H9 (cell line): ENCODE measurements at regions not wholly inside any gene's neighbourhood (a gene's known extent, or its start where the extent isn't known, plus 50 kb on each side); places are given as distances from the start of the nearest gene placed in this dataset.

Experiments used
- DNase-seq: peaks from one replicate; pipeline ENCODE4 v3.0.0-alpha.2; 2017
- H2AFZ ChIP-seq: one replicate; pipeline ENCODE4 v1.6.1; 2013; ENCODE audit warnings: mild to moderate bottlenecking, low read length, control low read depth, moderate library complexity
- H2AK5ac ChIP-seq: 2 replicates; pipeline ENCODE4 v1.6.1; 2013; ENCODE audit warnings: low read length, control low read depth, mixed read lengths; ENCODE audit not compliant: insufficient read length
- H2BK120ac ChIP-seq: one replicate; pipeline ENCODE4 v1.6.1; 2013; ENCODE audit warnings: low read depth, mild to moderate bottlenecking, low read length, control low read depth, inconsistent platforms; ENCODE audit not compliant: poor library complexity, severe bottlenecking
- H2BK12ac ChIP-seq: 2 replicates; pipeline ENCODE4 v1.6.1; 2013; ENCODE audit warnings: low read length, control low read depth, mixed read lengths, low read depth; ENCODE audit not compliant: insufficient read length
- H2BK15ac ChIP-seq: 2 replicates; pipeline ENCODE4 v1.6.1; 2013; ENCODE audit warnings: low read depth, low read length, control low read depth
- H2BK20ac ChIP-seq: one replicate; pipeline ENCODE4 v1.6.1; 2013; ENCODE audit warnings: low read depth, mild to moderate bottlenecking, low read length, control low read depth, inconsistent platforms; ENCODE audit not compliant: poor library complexity, severe bottlenecking
- H2BK5ac ChIP-seq: 2 replicates; pipeline ENCODE4 v1.6.1; 2013; ENCODE audit warnings: low read length, control low read depth, mixed read lengths; ENCODE audit not compliant: insufficient read length
- H3K14ac ChIP-seq: 2 replicates; pipeline ENCODE4 v1.6.1; 2013; ENCODE audit warnings: low read length, control low read depth; ENCODE audit not compliant: insufficient read depth
- H3K18ac ChIP-seq: 2 replicates; pipeline ENCODE4 v1.6.1; 2013; ENCODE audit warnings: low read depth, mild to moderate bottlenecking, mixed read lengths, low read length, control low read depth; ENCODE audit not compliant: insufficient read length
- H3K23ac ChIP-seq: 2 replicates; pipeline ENCODE4 v1.6.1; 2013; ENCODE audit warnings: low read length, control low read depth, mixed read lengths, low read depth; ENCODE audit not compliant: insufficient read length
- H3K23me2 ChIP-seq: 2 replicates; pipeline ENCODE4 v1.6.1; 2013; ENCODE audit warnings: low read depth, mild to moderate bottlenecking, mixed read lengths, low read length, control low read depth; ENCODE audit not compliant: insufficient read length, poor library complexity, severe bottlenecking
- H3K27ac ChIP-seq: 2 replicates; pipeline ENCODE4 v1.5.1; 2013; ENCODE audit warnings: low read length, control low read depth, mixed read lengths, low read depth; ENCODE audit not compliant: insufficient read length
- H3K27me3 ChIP-seq: 2 replicates; pipeline ENCODE4 v1.6.1; 2013; ENCODE audit warnings: low read length, control low read depth, inconsistent platforms; ENCODE audit not compliant: insufficient read depth
- H3K4ac ChIP-seq: 2 replicates; pipeline ENCODE4 v1.6.1; 2013; ENCODE audit warnings: low read depth, mild to moderate bottlenecking, control low read depth, inconsistent platforms, low read length, moderate library complexity
- H3K4me1 ChIP-seq: 2 replicates; pipeline ENCODE4 v1.6.1; 2013; ENCODE audit warnings: low read length, control low read depth, inconsistent platforms; ENCODE audit not compliant: insufficient read depth
- H3K4me2 ChIP-seq: 2 replicates; pipeline ENCODE4 v1.6.1; 2013; ENCODE audit warnings: low read length, control low read depth, mixed read lengths; ENCODE audit not compliant: insufficient read length, insufficient read depth
- H3K56ac ChIP-seq: 2 replicates; pipeline ENCODE4 v1.6.1; 2013; ENCODE audit warnings: low read depth, mild to moderate bottlenecking, mixed read lengths, low read length, control low read depth; ENCODE audit not compliant: insufficient read length
- H3K79me1 ChIP-seq: 2 replicates; pipeline ENCODE4 v1.6.1; 2013; ENCODE audit warnings: low read depth, mild to moderate bottlenecking, moderate library complexity, low read length, control low read depth, inconsistent platforms; ENCODE audit not compliant: insufficient read depth, poor library complexity, severe bottlenecking
- H3K79me2 ChIP-seq: 2 replicates; pipeline ENCODE4 v1.6.1; 2013; ENCODE audit warnings: low read length, control low read depth, inconsistent platforms; ENCODE audit not compliant: insufficient read depth
- H3K9ac ChIP-seq: 2 replicates; pipeline ENCODE4 v1.6.1; 2013; ENCODE audit warnings: low read length, control low read depth, mixed read lengths; ENCODE audit not compliant: insufficient read length; ENCODE audit errors: extremely low read depth
- H3K9me3 ChIP-seq: one replicate; pipeline ENCODE4 v1.6.1; 2013; ENCODE audit warnings: low read depth, low read length, inconsistent platforms; ENCODE audit not compliant: control insufficient read depth
- H3T11ph ChIP-seq: one replicate; pipeline ENCODE4 v1.6.1; 2013; ENCODE audit warnings: mild to moderate bottlenecking, low read length, control low read depth, inconsistent platforms
- H4K20me1 ChIP-seq: one replicate; pipeline ENCODE4 v1.6.1; 2013; ENCODE audit not compliant: control insufficient read depth, insufficient read length, insufficient read depth
- H4K5ac ChIP-seq: 2 replicates; pipeline ENCODE4 v1.6.1; 2013; ENCODE audit warnings: low read depth, mild to moderate bottlenecking, mixed read lengths, low read length, control low read depth; ENCODE audit not compliant: insufficient read length
- H4K8ac ChIP-seq: replicated peaks from 2 replicates; pipeline ENCODE4 v1.6.1; 2013; ENCODE audit warnings: low read length, control low read depth, mixed read lengths, low read depth; ENCODE audit not compliant: insufficient read length
- H4K91ac ChIP-seq: 2 replicates; pipeline ENCODE4 v1.6.1; 2013; ENCODE audit warnings: low read depth, mild to moderate bottlenecking, moderate library complexity, mixed read lengths, low read length, control low read depth; ENCODE audit not compliant: insufficient read length
- H3K27ac Mint-ChIP-seq, 3 experiments: 2 replicates in 2 of 3; 3 replicates in 1 of 3; pipeline ENCODE4 v1.8.0; 2020 to 2021; ENCODE audit warnings: mixed read lengths in 3 of 3, mild to moderate bottlenecking in 1 of 3, moderate library complexity in 1 of 3
- H3K27me3 Mint-ChIP-seq: 2 replicates; pipeline ENCODE4 v1.8.0; 2021; ENCODE audit warnings: low read depth, mild to moderate bottlenecking, moderate library complexity, mixed read lengths
- H3K36me3 Mint-ChIP-seq, 3 experiments: 2 replicates in 2 of 3; 3 replicates in 1 of 3; pipeline ENCODE4 v1.8.0; 2020 to 2021; ENCODE audit warnings: low read depth in 3 of 3, mixed read lengths in 3 of 3; ENCODE audit not compliant: insufficient read depth in 1 of 3
- H3K4me1 Mint-ChIP-seq, 2 experiments: 2 replicates each; pipeline ENCODE4 v1.8.0; 2020; ENCODE audit warnings: mixed read lengths in 2 of 2
- H3K4me3 Mint-ChIP-seq, 2 experiments: 2 replicates in 1 of 2; 3 replicates in 1 of 2; pipeline ENCODE4 v1.8.0; 2020 to 2021; ENCODE audit warnings: mild to moderate bottlenecking in 2 of 2, mixed read lengths in 2 of 2, moderate library complexity in 1 of 2
- H3K9me3 Mint-ChIP-seq, 2 experiments: 2 replicates in 1 of 2; 3 replicates in 1 of 2; pipeline ENCODE4 v1.8.0; 2020; ENCODE audit warnings: mild to moderate bottlenecking in 2 of 2, mixed read lengths in 2 of 2, moderate library complexity in 1 of 2
- WGBS: extraction: QIAGEN DNeasy Blood & Tissue Kit; methylation state at CpG from one replicate; pipeline ENCODE4 v1.1.7; 2013; ENCODE audit warnings: missing lambda C conversion rate, low lambda C conversion rate, mixed read lengths; ENCODE audit not compliant: insufficient read length; ENCODE audit errors: extremely low coverage; 5-methylcytosine and 5-hydroxymethylcytosine counted together
- TF ChIP-seq, protein P1 (sequence below): fragments of 200-600 bp; sonication (generic); conservative IDR thresholded peaks from 3 replicates; pipeline ENCODE4 v1.8.0; 2021; ENCODE audit warnings: antibody characterized with exemption, mild to moderate bottlenecking

DNA sequence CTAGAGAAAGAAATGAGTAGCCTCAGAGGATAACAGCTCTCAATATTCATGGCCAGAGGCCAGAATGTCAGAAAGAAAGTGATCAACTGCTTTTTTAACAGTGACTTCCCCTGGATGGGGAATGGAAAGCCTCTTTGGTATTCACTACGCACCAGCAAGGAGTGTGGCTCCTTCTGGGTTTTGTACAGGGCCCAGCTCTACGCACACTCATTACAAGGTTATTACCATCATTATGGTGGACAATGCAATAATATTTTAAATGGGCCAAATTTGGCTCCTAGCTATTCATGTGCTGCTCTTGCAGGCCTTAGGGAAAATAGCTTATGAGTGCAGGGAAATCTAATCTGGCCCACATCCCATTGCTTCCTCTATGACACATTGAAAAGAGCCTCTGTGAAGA, 1149.5 kb upstream of the FANCL start:
- DNase-seq, result no peak
- Histone ChIP-seq H3K18ac (no peak overlapping the region), H2BK5ac (no peak overlapping the region), H2AFZ (no peak overlapping the region), H4K8ac (no peak overlapping the region), H4K20me1 (no peaks in the 10 kb centered on the region), H3K23ac (no peak overlapping the region), H3K4me2 (no peak overlapping the region), H3K9ac (no peak overlapping the region), H3K9me3 (no peaks in the 10 kb centered on the region), H2BK20ac (no peak overlapping the region), H3K27ac (no peak overlapping the region), H2BK12ac (no peak overlapping the region), H4K5ac (no peak overlapping the region), H3K56ac (no peak overlapping the region), H3K14ac (no peak overlapping the region), H3K23me2 (no peaks in the 10 kb centered on the region), H4K91ac (no peak overlapping the region), H3K4me1 (no peaks in the 10 kb centered on the region), H2AK5ac (no peak overlapping the region), H3K27me3 (no peaks in the 10 kb centered on the region), H3K79me2 (no peaks in the 10 kb centered on the region), H3K79me1 (no peaks in the 10 kb centered on the region), H2BK120ac (no peak overlapping the region), H3K4ac (no peak overlapping the region), H2BK15ac (no peak overlapping the region), H3T11ph (no peak overlapping the region)
- WGBS, result no CpG with 5 or more reads among the region's 2 CpGs
- no peaks in the 10 kb centered on the region for H3K27me3 Mint-ChIP-seq
- TF ChIP-seq, protein P1, sequence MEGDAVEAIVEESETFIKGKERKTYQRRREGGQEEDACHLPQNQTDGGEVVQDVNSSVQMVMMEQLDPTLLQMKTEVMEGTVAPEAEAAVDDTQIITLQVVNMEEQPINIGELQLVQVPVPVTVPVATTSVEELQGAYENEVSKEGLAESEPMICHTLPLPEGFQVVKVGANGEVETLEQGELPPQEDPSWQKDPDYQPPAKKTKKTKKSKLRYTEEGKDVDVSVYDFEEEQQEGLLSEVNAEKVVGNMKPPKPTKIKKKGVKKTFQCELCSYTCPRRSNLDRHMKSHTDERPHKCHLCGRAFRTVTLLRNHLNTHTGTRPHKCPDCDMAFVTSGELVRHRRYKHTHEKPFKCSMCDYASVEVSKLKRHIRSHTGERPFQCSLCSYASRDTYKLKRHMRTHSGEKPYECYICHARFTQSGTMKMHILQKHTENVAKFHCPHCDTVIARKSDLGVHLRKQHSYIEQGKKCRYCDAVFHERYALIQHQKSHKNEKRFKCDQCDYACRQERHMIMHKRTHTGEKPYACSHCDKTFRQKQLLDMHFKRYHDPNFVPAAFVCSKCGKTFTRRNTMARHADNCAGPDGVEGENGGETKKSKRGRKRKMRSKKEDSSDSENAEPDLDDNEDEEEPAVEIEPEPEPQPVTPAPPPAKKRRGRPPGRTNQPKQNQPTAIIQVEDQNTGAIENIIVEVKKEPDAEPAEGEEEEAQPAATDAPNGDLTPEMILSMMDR, result no peak
- peaks cover 8 to 11% of the 10 kb centered on the region in 2 experiments; a peak in 3 of 4 replicates for H3K4me1 Mint-ChIP-seq
- H3K27ac Mint-ChIP-seq, result no peak overlapping the region
- no peak overlapping the region for H3K4me3 Mint-ChIP-seq
- peaks cover 0 to 5% (median 0%) of the 10 kb centered on the region in 3 experiments; a peak in 1 of 7 replicates for H3K36me3 Mint-ChIP-seq
- 0 out of 5 replicates have a peak, but pooled peaks cover 2 to 3% of the 10 kb centered on the region in 2 experiments for H3K9me3 Mint-ChIP-seq
